Right atrium auricular region (tissue), 2 donors: ENCODE measurements at regions not wholly inside any gene's neighbourhood (a gene's known extent, or its start where the extent isn't known, plus 50 kb on each side); places are given as distances from the start of the nearest gene placed in this dataset.

Source experiments
- DNase-seq: peaks from one replicate; pipeline ENCODE4 v3.0.0-alpha.2; 2019; ENCODE audit warnings: low spot score
- H3K27ac ChIP-seq, 2 donors: fragments of 200-600 bp; sonication (generic); 1 replicate in 1 of 2; 2 replicates in 1 of 2; pipeline ENCODE4 v1.5.1; 2016 to 2019
- H3K27me3 ChIP-seq, 2 donors: fragments of 200-600 bp; sonication (generic); one replicate each; pipeline versions ENCODE4 v1.5.1 to v1.6.0; 2017 to 2019
- H3K36me3 ChIP-seq: fragments of 200-600 bp; sonication (generic); one replicate; pipeline ENCODE4 v1.5.1; 2016
- H3K4me1 ChIP-seq, 2 donors: fragments of 200-600 bp; sonication (generic); one replicate each; pipeline versions ENCODE4 v1.5.1 to v1.6.0; 2017 to 2019
- H3K4me3 ChIP-seq, 2 donors: fragments of 200-600 bp; sonication (generic); 1 replicate in 1 of 2; 2 replicates in 1 of 2; pipeline ENCODE4 v1.5.1; 2017 to 2019; ENCODE audit warnings: mild to moderate bottlenecking in 1 of 2, moderate library complexity in 1 of 2
- H3K9me3 ChIP-seq, 2 donors: fragments of 200-600 bp; sonication (generic); one replicate each; pipeline ENCODE4 v1.5.1; 2019
- TF ChIP-seq, protein P1 (sequence below), 2 donors: fragments of 200-600 bp; sonication (generic); IDR thresholded peaks; one replicate each; pipeline ENCODE4 v1.5.1; 2019; ENCODE audit warnings: antibody characterized with exemption in 2 of 2

- no peak overlapping the region for H3K4me3 ChIP-seq
- H3K27ac ChIP-seq: no peak overlapping the region
- TF ChIP-seq, protein P1, sequence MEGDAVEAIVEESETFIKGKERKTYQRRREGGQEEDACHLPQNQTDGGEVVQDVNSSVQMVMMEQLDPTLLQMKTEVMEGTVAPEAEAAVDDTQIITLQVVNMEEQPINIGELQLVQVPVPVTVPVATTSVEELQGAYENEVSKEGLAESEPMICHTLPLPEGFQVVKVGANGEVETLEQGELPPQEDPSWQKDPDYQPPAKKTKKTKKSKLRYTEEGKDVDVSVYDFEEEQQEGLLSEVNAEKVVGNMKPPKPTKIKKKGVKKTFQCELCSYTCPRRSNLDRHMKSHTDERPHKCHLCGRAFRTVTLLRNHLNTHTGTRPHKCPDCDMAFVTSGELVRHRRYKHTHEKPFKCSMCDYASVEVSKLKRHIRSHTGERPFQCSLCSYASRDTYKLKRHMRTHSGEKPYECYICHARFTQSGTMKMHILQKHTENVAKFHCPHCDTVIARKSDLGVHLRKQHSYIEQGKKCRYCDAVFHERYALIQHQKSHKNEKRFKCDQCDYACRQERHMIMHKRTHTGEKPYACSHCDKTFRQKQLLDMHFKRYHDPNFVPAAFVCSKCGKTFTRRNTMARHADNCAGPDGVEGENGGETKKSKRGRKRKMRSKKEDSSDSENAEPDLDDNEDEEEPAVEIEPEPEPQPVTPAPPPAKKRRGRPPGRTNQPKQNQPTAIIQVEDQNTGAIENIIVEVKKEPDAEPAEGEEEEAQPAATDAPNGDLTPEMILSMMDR (IDR thresholded peaks at IDR 0.05): no peak
- H3K27me3 ChIP-seq: no peaks in the 10 kb centered on the region
- no peaks in the 10 kb centered on the region for H3K9me3 ChIP-seq
- no peaks in the 10 kb centered on the region for H3K36me3 ChIP-seq
- H3K4me1 ChIP-seq: peaks cover 0 to 8% of the 10 kb centered on the region in 2 donors
- DNase-seq: no peak
Measured at GRCh38 chr10:94223702-94224370, 138.9 kb downstream of the NOC3L start.

- Histone ChIP-seq H3K27ac (no peak overlapping the region), H3K4me1 (peaks cover 0 to 8% of the 10 kb centered on the region in 2 donors), H3K36me3 (no peaks in the 10 kb centered on the region), H3K4me3 (no peak overlapping the region), H3K9me3 (no peaks in the 10 kb centered on the region), H3K27me3 (no peaks in the 10 kb centered on the region)
- DNase-seq: no peak
- TF ChIP-seq, protein P1 (IDR thresholded peaks at IDR 0.05): no peak
Measured at GRCh38 chr10:94224656-94225055, 138.1 kb downstream of the NOC3L start.

DNA sequence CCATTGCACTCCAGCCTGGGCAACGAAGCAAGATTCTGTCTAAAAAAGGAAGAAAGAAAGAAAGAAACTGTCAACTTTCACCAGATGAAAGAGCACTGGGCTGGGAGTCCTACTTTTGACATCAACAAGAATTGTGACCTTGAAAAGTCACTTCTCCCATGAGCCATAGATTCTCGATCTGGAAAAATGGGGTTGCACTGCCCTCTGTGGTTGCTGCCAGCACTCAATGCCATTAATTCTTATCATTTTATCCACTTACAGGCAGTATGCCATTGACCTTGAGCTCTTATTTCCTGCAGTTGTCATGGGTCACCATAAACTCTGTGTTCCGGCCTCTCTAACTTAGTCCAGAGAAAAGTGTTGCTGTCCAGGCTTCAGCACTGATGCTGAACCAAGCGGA, 137.2 kb downstream of the NOC3L start:
- DNase-seq: no peak
- H3K36me3 ChIP-seq: no peaks in the 10 kb centered on the region
- no peak overlapping the region for H3K27ac ChIP-seq
- TF ChIP-seq, protein P1 (IDR thresholded peaks at IDR 0.05): peak in 1 of 2 donors; percentile 46
- no peak overlapping the region for H3K4me3 ChIP-seq
- H3K27me3 ChIP-seq: no peaks in the 10 kb centered on the region
- peaks cover 0 to 8% of the 10 kb centered on the region in 2 donors for H3K4me1 ChIP-seq
- no peaks in the 10 kb centered on the region for H3K9me3 ChIP-seq

GRCh38 chr10:94230134-94230785, 132.5 kb downstream of the NOC3L start:
- TF ChIP-seq, protein P1 (IDR thresholded peaks at IDR 0.05): no peak
- Histone ChIP-seq H3K4me3 (no peak overlapping the region), H3K4me1 (no peaks in the 10 kb centered on the region), H3K9me3 (no peaks in the 10 kb centered on the region), H3K27me3 (no peaks in the 10 kb centered on the region), H3K36me3 (peaks cover 13% of the 10 kb centered on the region), H3K27ac (no peak overlapping the region)
- no peak for DNase-seq

DNA sequence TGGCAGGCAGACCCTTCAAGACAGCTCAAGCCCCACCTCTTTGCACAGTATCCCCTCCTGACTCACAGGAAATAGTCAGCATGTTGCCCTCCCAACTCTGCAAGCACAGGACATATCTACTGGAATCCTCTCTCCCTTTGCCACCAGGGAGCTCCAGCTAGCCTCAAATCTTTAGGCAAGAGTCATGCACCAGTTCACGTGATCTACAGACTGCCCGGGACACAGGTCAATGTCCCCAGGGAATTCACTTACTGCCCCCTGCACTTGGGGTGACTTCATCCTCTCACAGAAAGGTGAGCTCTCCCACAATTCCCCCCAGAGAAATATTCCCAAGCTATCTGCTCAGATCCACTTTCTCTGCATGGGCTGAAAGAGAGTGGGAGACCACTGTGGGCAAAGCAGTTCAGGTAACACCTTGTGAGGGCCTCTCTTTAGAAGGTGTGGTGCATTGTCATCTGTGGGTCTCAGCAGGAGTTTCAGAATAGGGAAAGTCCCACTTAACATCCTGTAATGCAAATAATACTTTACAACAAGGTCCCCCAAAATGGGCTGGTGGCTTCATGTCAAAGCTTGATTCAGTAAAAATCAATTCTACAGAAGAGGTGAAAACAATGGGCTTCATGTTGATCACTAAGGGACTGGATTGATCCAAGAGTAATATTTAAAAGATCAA, 129.9 kb downstream of the NOC3L start:
- Histone ChIP-seq H3K4me1 (no peaks in the 10 kb centered on the region), H3K36me3 (peaks cover 22% of the 10 kb centered on the region), H3K27ac (no peak overlapping the region), H3K27me3 (no peaks in the 10 kb centered on the region), H3K4me3 (no peak overlapping the region), H3K9me3 (no peaks in the 10 kb centered on the region)
- TF ChIP-seq, protein P1 (IDR thresholded peaks at IDR 0.05): no peak
- DNase-seq: no peak
